ENCODE measurements at regions not wholly inside any gene's neighbourhood (a gene's known extent, or its start where the extent isn't known, plus 50 kb on each side); places are given as distances from the start of the nearest gene placed in this dataset.

- TF ChIP-seq NFE2L2 (IDR thresholded peaks at IDR 0.05; ENCODE audit: low read depth, low read length) (no peak), CHD1 (IDR thresholded peaks at IDR 0.05; ENCODE audit: low read depth, low read length) (no peak), FOS (IDR thresholded peaks at IDR 0.05; ENCODE audit: low read depth, low read length) (no peak), MAFK (IDR thresholded peaks at IDR 0.05; ENCODE audit: low read depth, low read length) (no peak), CEBPB (IDR thresholded peaks at IDR 0.05; ENCODE audit: low read depth, low read length) (no peak), RCOR1 (IDR thresholded peaks at IDR 0.05; ENCODE audit: insufficient replicate concordance, low read length) (no peak), POLR2A (IDR thresholded peaks at IDR 0.05; ENCODE audit: low read depth, low read length) (no peak), MAZ (IDR thresholded peaks at IDR 0.05; ENCODE audit: borderline replicate concordance, low read depth, low read length) (no peak), RAD21 (IDR thresholded peaks at IDR 0.05; ENCODE audit: low read length) (peak; percentile 64), RFX5 (IDR thresholded peaks at IDR 0.05; ENCODE audit: low read depth, low read length) (no peak), BHLHE40 (IDR thresholded peaks at IDR 0.05; ENCODE audit: low read depth, low read length) (no peak), MXI1 (IDR thresholded peaks at IDR 0.05; ENCODE audit: borderline replicate concordance, low read depth, low read length) (no peak), SMC3 (IDR thresholded peaks at IDR 0.05; ENCODE audit: low read depth, low read length) (peak; percentile 49), ELK1 (IDR thresholded peaks at IDR 0.05; ENCODE audit: borderline replicate concordance, low read depth, low read length) (no peak)
- TF ChIP-seq, protein P1, sequence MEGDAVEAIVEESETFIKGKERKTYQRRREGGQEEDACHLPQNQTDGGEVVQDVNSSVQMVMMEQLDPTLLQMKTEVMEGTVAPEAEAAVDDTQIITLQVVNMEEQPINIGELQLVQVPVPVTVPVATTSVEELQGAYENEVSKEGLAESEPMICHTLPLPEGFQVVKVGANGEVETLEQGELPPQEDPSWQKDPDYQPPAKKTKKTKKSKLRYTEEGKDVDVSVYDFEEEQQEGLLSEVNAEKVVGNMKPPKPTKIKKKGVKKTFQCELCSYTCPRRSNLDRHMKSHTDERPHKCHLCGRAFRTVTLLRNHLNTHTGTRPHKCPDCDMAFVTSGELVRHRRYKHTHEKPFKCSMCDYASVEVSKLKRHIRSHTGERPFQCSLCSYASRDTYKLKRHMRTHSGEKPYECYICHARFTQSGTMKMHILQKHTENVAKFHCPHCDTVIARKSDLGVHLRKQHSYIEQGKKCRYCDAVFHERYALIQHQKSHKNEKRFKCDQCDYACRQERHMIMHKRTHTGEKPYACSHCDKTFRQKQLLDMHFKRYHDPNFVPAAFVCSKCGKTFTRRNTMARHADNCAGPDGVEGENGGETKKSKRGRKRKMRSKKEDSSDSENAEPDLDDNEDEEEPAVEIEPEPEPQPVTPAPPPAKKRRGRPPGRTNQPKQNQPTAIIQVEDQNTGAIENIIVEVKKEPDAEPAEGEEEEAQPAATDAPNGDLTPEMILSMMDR (conservative IDR thresholded peaks at IDR 0.05; ENCODE audit: low read depth, low read length) = peak; percentile 66
- TF ChIP-seq, protein P2, sequence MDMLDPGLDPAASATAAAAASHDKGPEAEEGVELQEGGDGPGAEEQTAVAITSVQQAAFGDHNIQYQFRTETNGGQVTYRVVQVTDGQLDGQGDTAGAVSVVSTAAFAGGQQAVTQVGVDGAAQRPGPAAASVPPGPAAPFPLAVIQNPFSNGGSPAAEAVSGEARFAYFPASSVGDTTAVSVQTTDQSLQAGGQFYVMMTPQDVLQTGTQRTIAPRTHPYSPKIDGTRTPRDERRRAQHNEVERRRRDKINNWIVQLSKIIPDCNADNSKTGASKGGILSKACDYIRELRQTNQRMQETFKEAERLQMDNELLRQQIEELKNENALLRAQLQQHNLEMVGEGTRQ (IDR thresholded peaks at IDR 0.05; ENCODE audit: low read depth, low read length) = no peak
- no peaks in the 10 kb centered on the region for H3K79me1 ChIP-seq (ENCODE audit: low read depth in 1 of 2, low read length in 2 of 2)
- no peak overlapping the region for H4K8ac ChIP-seq (ENCODE audit: low read depth in 2 of 2, low read length in 2 of 2)
- H3K18ac ChIP-seq (ENCODE audit: low read depth, low read length) = no peak overlapping the region
- H2BK20ac ChIP-seq (ENCODE audit: low read depth, low read length) = no peak overlapping the region
- no TSS peak for BruUV-seq (replicated peaks)
- H2BK5ac ChIP-seq (ENCODE audit: low read depth, low read length, poor library complexity, severe bottlenecking) = no peak overlapping the region
- CTCF ChIA-PET = interaction anchor here (0.6 to 1.3 kb wide), 2 partner anchors 10 to 756 kb away, joined by 3 read pairs; no protein-coding TSS in a partner anchor
- POLR2A ChIA-PET (ENCODE audit: unreplicated experiment) = no interaction called here
- no CpG with 5 or more reads among the region's 1 CpG for WGBS, 2 experiments (ENCODE audit: extremely low coverage in 2 of 2, insufficient read length in 1 of 2)
- H3K4me3 ChIP-seq (ENCODE audit: insufficient read depth, low read depth, low read length) = no peak overlapping the region
- H4K20me1 ChIP-seq (ENCODE audit: insufficient read depth, low read length) = no peaks in the 10 kb centered on the region
- no peak overlapping the region for H3K23ac ChIP-seq (ENCODE audit: low read depth, low read length)
- H3K4me1 ChIP-seq (ENCODE audit: control insufficient read depth, insufficient read depth, low read length) = no peaks in the 10 kb centered on the region
- no peak overlapping the region for H2BK120ac ChIP-seq (ENCODE audit: low read depth, low read length)
- H3K9me1 ChIP-seq (ENCODE audit: insufficient read depth, low read length) = no peaks in the 10 kb centered on the region
- no peak overlapping the region for H3K56ac ChIP-seq (ENCODE audit: extremely low read depth, insufficient read depth, low read length)
- peaks cover 5% of the 10 kb centered on the region for H3K27me3 ChIP-seq (ENCODE audit: control insufficient read depth, insufficient read depth, low read length)
- DNase-seq (peak; percentile 38), ATAC-seq (ENCODE audit: low read depth) (peak; percentile 72; the same call in 1 of the 2 replicates)
- no peak overlapping the region for H4K91ac ChIP-seq (ENCODE audit: insufficient read depth, low read depth, low read length)
- intact Hi-C loops (cut with micrococcal nuclease) = loop anchor here (1.0 to 2.0 kb wide), 2 partner anchors 200 to 328 kb away; no protein-coding TSS in a partner anchor
- no peak overlapping the region for H3K4ac ChIP-seq (ENCODE audit: low read depth, low read length)
- no peak overlapping the region for H4K5ac ChIP-seq (ENCODE audit: low read depth, low read length)
- H3K36me3 ChIP-seq (ENCODE audit: control insufficient read depth, insufficient read depth, low read length) = no peaks in the 10 kb centered on the region
- no peak overlapping the region for H3K9ac ChIP-seq (ENCODE audit: low read depth, low read length)
- H2AFZ ChIP-seq (replicated peaks; ENCODE audit: low read length, poor library complexity) = no peak overlapping the region
- dilution Hi-C loops (cut with HindIII; ENCODE audit: low sequenced_read_pairs, unreplicated experiment) = no loop called here
- in situ Hi-C loops (cut with MboI; ENCODE audit: low sequenced_read_pairs) = loop anchor here (10.0 kb wide), 1 partner anchor 196 kb away; no protein-coding TSS in a partner anchor
- no peak overlapping the region for H2AK5ac ChIP-seq (ENCODE audit: low read depth, low read length)
- H3K14ac ChIP-seq (replicated peaks; ENCODE audit: low read depth, low read length) = no peak overlapping the region
- H2AK9ac ChIP-seq (replicated peaks; ENCODE audit: low read depth, low read length, poor library complexity) = no peak overlapping the region
- no peak overlapping the region for H3K27ac ChIP-seq (ENCODE audit: insufficient read depth, low read length)
- no peaks in the 10 kb centered on the region for H3K9me3 ChIP-seq (ENCODE audit: control insufficient read depth, insufficient read depth, low read length)
- H3K4me2 ChIP-seq (ENCODE audit: low read depth, low read length) = no peak overlapping the region
- H2BK15ac ChIP-seq (ENCODE audit: low read depth, low read length) = no peak overlapping the region
These were observed 300.4 kb downstream of the KCNS3 start for GRCh38 chr2:18178736-18179349.

Measured in IMR-90 (cell line).